ENCODE measurements at regions not wholly inside any gene's neighbourhood (a gene's known extent, or its start where the extent isn't known, plus 50 kb on each side); places are given as distances from the start of the nearest gene placed in this dataset.

DNA sequence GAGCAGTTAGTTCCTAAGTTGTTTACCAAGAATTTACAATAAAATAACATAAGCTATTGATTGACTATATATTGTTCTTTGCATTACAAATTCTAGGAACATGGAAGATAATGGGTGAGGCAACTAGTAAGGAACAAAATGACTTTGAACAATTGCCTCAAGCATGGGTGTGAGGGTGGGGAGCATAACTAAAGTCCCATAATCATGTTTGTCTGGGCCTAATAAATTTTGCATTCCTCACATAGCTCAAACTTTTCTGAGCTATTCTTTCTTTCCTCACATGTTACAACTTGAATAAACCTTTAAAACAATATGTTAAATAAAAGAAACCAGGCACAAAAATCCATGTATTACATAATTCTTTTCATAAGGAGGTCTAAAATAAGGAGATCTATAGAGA is 1066.1 kb downstream of the NR2F1-AS1 start:
- Histone ChIP-seq H3K9me3 (ENCODE audit: control insufficient read depth, insufficient read depth, low read length) (no peaks in the 10 kb centered on the region), H3K4me1 (ENCODE audit: control insufficient read depth, low read length) (no peaks in the 10 kb centered on the region), H3K79me2 (ENCODE audit: control insufficient read depth, low read length) (no peaks in the 10 kb centered on the region), H3K27me3 (ENCODE audit: control insufficient read depth, low read length) (no peaks in the 10 kb centered on the region), H3F3A (ENCODE audit: control insufficient read depth, insufficient read depth) (no peaks in the 10 kb centered on the region), H3K4me3 (ENCODE audit: low read length) (no peak overlapping the region), H3K27ac (ENCODE audit: low read depth, low read length) (no peak overlapping the region), H3K9me2 (replicated peaks; ENCODE audit: control insufficient read depth, low read length) (no peaks in the 10 kb centered on the region), H3K36me3 (ENCODE audit: control insufficient read depth, low read length) (no peaks in the 10 kb centered on the region), H3K4me2 (ENCODE audit: low read length) (no peak overlapping the region), H4K20me1 (ENCODE audit: control insufficient read depth, insufficient read depth, low read depth, low read length) (no peaks in the 10 kb centered on the region)
- TF ChIP-seq CTCF (IDR thresholded peaks at IDR 0.05; ENCODE audit: low read depth, low read length, poor library complexity, severe bottlenecking) = no peak
- TF ChIP-seq EZH2phosphoT487 (IDR thresholded peaks at IDR 0.05; ENCODE audit: borderline replicate concordance, low read length) = no peak

GRCh38 chr5:92513067-92513466 is 1068.0 kb downstream of the NR2F1-AS1 start:
- Histone ChIP-seq H3K4me3 (ENCODE audit: low read length) (no peak overlapping the region), H4K20me1 (ENCODE audit: control insufficient read depth, insufficient read depth, low read depth, low read length) (no peaks in the 10 kb centered on the region), H3K36me3 (ENCODE audit: control insufficient read depth, low read length) (no peaks in the 10 kb centered on the region), H3K9me3 (ENCODE audit: control insufficient read depth, insufficient read depth, low read length) (no peaks in the 10 kb centered on the region), H3K79me2 (ENCODE audit: control insufficient read depth, low read length) (no peaks in the 10 kb centered on the region), H3K4me1 (ENCODE audit: control insufficient read depth, low read length) (no peaks in the 10 kb centered on the region), H3F3A (ENCODE audit: control insufficient read depth, insufficient read depth) (no peaks in the 10 kb centered on the region), H3K27ac (ENCODE audit: low read depth, low read length) (no peak overlapping the region), H3K9me2 (replicated peaks; ENCODE audit: control insufficient read depth, low read length) (no peaks in the 10 kb centered on the region), H3K4me2 (ENCODE audit: low read length) (no peak overlapping the region), H3K27me3 (ENCODE audit: control insufficient read depth, low read length) (no peaks in the 10 kb centered on the region)
- no peak for TF ChIP-seq CTCF (IDR thresholded peaks at IDR 0.05; ENCODE audit: low read depth, low read length, poor library complexity, severe bottlenecking)
- no peak for TF ChIP-seq EZH2phosphoT487 (IDR thresholded peaks at IDR 0.05; ENCODE audit: borderline replicate concordance, low read length)

DNA sequence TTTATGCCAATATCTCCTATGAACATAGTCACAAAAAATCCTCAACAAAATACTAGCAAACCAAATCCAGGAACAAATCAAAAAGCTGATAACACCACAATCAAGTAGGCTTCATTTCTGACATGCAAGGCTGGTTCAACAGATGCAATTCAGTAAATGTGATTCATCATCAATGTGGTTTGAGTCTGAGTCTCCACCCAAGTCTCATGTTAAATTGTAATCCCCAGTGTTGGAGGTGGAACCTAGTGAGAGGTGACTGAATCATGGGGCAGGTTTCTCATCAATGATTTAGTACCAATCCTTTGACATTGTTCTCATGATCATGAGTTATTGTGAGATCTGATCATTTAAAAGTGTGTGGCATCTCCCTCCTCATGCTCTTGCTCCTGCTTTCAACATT is 1072.7 kb downstream of the NR2F1-AS1 start:
- no peaks in the 10 kb centered on the region for H3K36me3 ChIP-seq (ENCODE audit: control insufficient read depth, low read length)
- H3K79me2 ChIP-seq (ENCODE audit: control insufficient read depth, low read length) = no peaks in the 10 kb centered on the region
- no peaks in the 10 kb centered on the region for H3K9me2 ChIP-seq (replicated peaks; ENCODE audit: control insufficient read depth, low read length)
- H3K27me3 ChIP-seq (ENCODE audit: control insufficient read depth, low read length) = no peaks in the 10 kb centered on the region
- H3K4me2 ChIP-seq (ENCODE audit: low read length) = no peak overlapping the region
- no peaks in the 10 kb centered on the region for H3K4me1 ChIP-seq (ENCODE audit: control insufficient read depth, low read length)
- no peaks in the 10 kb centered on the region for H3K9me3 ChIP-seq (ENCODE audit: control insufficient read depth, insufficient read depth, low read length)
- TF ChIP-seq EZH2phosphoT487 (IDR thresholded peaks at IDR 0.05; ENCODE audit: borderline replicate concordance, low read length) (no peak), CTCF (IDR thresholded peaks at IDR 0.05; ENCODE audit: low read depth, low read length, poor library complexity, severe bottlenecking) (no peak)
- H4K20me1 ChIP-seq (ENCODE audit: control insufficient read depth, insufficient read depth, low read depth, low read length) = no peaks in the 10 kb centered on the region
- H3K27ac ChIP-seq (ENCODE audit: low read depth, low read length) = no peak overlapping the region
- no peaks in the 10 kb centered on the region for H3F3A ChIP-seq (ENCODE audit: control insufficient read depth, insufficient read depth)
- no peak overlapping the region for H3K4me3 ChIP-seq (ENCODE audit: low read length)

- H3K27ac ChIP-seq (ENCODE audit: low read depth, low read length) = no peak overlapping the region
- H3K27me3 ChIP-seq (ENCODE audit: control insufficient read depth, low read length) = no peaks in the 10 kb centered on the region
- H4K20me1 ChIP-seq (ENCODE audit: control insufficient read depth, insufficient read depth, low read depth, low read length) = no peaks in the 10 kb centered on the region
- no peak overlapping the region for H3K4me2 ChIP-seq (ENCODE audit: low read length)
- no peaks in the 10 kb centered on the region for H3F3A ChIP-seq (ENCODE audit: control insufficient read depth, insufficient read depth)
- H3K9me3 ChIP-seq (ENCODE audit: control insufficient read depth, insufficient read depth, low read length) = no peaks in the 10 kb centered on the region
- no peaks in the 10 kb centered on the region for H3K79me2 ChIP-seq (ENCODE audit: control insufficient read depth, low read length)
- no peaks in the 10 kb centered on the region for H3K4me1 ChIP-seq (ENCODE audit: control insufficient read depth, low read length)
- H3K36me3 ChIP-seq (ENCODE audit: control insufficient read depth, low read length) = no peaks in the 10 kb centered on the region
- H3K9me2 ChIP-seq (replicated peaks; ENCODE audit: control insufficient read depth, low read length) = no peaks in the 10 kb centered on the region
- no peak overlapping the region for H3K4me3 ChIP-seq (ENCODE audit: low read length)
- TF ChIP-seq CTCF (IDR thresholded peaks at IDR 0.05; ENCODE audit: low read depth, low read length, poor library complexity, severe bottlenecking) (no peak), EZH2phosphoT487 (IDR thresholded peaks at IDR 0.05; ENCODE audit: borderline replicate concordance, low read length) (no peak)
Observed at GRCh38 chr5:92505925-92506324, 1075.1 kb downstream of the NR2F1-AS1 start.

All from DOHH2 (cell line).